GM21367 (cell line): ENCODE measurements at regions not wholly inside any gene's neighbourhood (a gene's known extent, or its start where the extent isn't known, plus 50 kb on each side); places are given as distances from the start of the nearest gene placed in this dataset.
"Not testable (repeated sequence)": the region's sequence is repeated elsewhere in the genome, so short reads cannot be mapped to it uniquely, and the experiment has no call there.

ENCODE experiments used
- ATAC-seq: cut with Tn5 transposase; IDR thresholded peaks from one replicate; pipeline ENCODE4 v1.9.1; 2021; ENCODE audit not compliant: unreplicated experiment

DNA sequence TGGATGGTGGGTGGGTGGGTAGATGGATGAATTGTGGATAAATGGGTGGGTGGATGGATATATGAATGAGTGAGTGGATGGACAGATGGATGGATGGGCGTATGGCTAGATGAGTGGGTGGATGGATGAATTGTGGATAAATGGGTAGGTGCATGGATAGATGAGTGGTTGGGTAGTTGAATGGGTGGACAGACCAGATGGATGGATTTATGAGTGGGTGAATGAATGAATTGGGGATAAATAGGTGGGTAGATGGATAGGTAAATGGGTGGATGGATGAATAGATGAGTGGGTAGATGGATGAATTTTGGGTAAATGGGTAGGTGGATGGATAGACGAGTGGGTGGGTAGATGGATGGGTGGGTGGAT is 108.7 kb downstream of the NPIPB11 start:
- not testable (repeated sequence) for ATAC-seq

DNA sequence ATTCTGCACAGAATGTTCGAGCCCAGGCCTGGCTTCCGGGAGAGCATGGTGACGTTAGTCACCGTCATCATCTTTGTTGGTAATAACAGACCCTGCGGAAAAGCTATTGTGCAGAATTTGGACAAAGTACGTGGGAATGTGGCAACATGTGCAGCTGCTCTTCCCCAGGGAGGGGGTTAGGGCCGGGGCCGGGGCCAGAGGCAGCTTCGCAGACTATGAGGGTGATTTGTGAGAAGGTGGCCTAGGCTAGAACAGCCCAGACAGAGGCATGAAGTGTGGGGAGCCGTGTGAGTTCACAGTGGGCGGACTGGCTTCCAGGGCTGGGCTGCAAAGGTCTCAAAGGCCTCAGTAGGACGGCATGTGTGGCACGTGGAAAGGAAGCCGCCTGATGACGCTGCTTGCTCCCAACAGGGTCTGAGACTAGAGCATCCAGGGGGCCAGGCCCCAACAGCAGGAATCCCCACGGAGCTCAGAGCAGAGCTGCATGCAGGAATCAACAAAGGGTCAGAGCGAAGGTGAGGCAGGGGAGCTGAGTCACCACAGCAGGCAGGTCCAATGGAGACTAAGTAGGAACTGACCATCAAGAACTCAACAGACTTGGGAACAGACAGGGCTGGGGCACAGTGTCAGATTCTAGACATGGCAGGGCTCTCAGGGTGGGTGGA is 109.2 kb downstream of the NPIPB11 start:
- ATAC-seq: not testable (repeated sequence)

DNA sequence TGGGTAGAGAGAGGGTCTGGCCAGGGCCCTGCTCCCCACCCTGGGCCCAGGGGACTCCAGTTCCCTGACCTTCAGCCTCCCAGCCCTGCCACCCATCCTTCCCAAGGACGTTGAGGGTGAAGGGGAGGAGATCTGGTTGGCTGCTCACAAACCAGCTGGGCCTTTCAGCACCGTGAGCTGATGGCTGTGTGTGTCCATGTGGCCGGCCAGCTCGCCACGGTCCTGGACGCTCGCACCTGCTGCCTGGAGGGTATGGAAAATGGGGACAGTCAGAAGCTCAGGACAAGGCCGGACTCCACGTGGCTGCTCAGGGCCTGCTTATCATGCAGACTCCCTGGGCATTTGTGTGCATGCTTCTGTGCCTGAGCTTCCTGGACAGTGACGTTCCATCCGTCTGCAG is 110.3 kb downstream of the NPIPB11 start:
- not testable (repeated sequence) for ATAC-seq

DNA sequence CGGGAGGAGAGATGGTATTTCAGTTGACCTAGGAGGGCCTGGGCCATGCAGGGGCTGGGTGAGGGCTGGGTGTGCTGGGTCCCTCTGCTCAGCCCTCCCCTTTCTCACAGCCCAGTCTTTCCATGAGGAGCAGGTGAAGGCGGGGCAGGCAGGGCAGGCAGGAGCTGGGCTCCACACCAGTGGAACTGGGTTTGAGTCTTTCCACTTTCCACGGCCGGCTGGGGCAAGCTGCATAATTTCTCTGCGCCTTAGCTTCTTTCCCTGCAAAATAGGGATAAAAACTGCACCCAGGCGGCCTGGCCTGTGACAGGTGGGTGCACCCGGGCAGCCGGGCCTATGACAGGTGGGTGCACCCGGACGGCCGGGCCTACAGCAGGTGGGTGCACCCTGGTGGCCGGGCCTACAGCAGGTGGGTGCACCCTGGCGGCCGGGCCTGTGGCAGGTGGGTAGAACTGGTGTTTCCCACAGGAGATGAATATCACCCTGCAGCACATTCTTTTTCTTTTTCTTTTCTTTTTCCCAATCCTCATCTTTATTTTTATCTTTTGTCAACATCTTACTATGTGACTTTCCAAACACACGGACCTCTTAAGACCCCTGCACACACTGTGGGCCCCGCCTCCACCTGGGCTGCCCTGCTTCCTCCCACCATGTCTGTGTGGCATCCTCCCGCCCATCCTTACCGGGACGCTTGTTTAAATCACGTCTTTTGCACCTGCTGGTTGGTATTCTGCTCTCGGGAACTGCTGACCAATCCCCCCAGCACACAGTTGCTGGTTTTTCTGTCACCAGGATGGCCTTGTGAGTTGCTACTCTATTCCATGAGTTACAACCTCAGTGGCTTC is 111.3 kb downstream of the NPIPB11 start:
- not testable (repeated sequence) for ATAC-seq

DNA sequence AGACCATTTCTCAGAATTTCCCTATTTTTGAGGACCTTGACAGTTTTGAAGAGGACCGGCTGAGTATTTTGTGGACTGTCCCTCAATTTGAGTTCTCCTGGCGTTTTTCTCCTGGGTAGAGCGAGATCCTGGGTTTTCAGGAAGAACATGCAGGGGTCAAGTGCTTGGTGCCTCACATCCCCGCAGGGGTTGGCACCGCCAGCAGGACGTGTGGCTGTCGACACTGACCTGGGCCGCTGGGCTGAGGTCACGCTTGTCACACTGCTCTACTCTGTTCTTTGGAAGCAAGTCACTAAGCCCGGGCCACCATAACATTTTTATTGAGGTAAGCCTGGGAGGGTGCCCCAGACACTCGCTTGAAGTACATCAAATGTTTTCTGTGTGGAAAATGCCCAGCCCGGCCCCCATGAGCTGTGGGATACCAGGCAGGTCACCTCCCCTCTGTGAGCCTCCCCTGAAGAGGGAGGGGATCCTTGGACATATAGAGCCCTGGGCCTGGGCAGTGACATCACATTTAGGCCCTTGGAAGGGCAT is 112.0 kb downstream of the NPIPB11 start:
- not testable (repeated sequence) for ATAC-seq

DNA sequence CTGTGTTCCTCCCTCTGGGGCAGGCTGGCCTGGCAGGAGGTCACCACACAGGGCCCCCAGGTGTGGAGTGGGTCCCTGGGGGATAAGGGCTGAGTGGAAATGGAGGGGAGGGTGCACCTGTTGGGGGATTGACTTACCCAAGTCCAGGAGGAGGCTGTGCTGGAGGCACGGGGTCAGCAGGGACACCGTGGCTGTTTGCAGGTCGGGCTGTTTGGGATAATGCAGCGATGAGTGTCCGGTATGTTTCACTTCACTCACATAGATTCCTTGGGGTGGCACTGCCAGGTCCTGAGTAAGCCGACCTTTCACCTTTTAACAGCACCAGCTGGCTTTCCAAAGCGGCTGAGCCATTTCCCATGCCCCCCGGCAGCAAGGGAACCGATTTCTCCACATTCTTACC is 113.0 kb downstream of the NPIPB11 start:
- not testable (repeated sequence) for ATAC-seq

DNA sequence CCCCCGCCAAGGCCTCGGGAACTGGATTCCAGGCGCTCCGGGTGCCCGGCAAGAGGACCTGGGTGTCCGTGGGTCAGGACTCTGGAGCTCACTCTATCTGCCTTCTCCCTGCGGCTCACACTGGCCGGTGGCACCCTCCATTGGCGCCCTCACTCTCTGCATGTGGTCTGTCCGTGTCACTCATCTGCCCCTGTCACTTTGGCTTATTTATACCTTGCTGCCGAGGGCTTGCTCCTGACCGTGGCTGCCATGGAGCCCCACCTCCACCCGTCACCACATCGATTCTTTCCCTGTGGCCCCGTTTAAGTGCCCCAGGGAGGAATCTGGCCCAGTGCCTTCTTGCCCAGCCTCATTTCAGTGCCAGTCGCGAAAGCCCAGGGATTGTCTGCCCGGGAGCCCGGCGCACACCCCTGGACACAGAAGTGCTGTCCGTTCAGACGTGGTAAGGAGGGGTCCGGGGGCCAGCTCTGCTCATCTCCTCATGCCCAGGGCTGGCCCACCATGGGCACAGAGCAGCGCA is 113.5 kb downstream of the NPIPB11 start:
- not testable (repeated sequence) for ATAC-seq

DNA sequence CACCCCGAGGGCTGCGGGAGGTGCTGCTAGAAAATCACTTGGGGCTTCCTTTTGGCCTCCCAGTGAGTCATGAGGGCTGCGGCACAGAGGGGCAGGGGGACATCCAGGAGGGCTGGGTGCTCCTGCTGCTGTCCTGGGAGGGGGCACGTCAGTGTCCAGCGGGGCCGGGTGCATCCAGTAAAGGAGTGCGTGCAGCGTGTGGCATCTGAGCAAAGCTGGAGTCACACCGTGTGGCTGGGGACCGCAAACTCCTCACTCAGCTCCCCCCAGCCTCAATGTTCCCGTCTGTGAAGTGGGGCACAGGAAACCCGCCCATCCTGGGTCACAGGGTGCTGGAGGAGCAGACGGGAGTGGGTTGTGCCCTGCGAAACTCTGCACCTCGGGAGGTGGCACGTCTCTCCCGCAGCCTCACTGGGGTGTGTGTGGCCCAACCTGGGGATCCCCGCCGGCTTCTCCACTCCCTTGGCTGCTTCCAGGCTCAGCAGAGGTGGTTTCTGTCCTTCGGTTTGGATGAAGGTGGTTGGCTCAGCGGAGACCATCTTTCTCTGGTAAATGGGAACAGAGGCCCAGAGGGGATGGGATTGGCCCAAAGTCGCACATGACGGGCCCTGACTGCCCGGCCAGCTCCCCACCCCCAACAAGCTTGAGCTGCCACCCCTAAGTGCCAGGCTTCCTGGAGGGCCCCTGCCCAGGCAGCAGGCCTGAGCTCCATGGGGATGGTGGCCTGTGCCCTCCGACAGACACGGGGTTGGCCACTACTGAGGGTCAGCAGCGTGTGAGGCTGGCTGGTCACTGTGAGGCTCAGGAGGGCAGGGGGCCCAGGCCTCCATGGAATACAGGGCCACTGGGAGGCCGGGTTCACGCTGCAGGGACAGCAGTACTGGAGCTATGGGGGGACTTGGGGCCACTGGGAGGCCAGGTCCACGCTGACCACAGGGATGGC is 114.9 kb downstream of the NPIPB11 start:
- ATAC-seq: not testable (repeated sequence)

DNA sequence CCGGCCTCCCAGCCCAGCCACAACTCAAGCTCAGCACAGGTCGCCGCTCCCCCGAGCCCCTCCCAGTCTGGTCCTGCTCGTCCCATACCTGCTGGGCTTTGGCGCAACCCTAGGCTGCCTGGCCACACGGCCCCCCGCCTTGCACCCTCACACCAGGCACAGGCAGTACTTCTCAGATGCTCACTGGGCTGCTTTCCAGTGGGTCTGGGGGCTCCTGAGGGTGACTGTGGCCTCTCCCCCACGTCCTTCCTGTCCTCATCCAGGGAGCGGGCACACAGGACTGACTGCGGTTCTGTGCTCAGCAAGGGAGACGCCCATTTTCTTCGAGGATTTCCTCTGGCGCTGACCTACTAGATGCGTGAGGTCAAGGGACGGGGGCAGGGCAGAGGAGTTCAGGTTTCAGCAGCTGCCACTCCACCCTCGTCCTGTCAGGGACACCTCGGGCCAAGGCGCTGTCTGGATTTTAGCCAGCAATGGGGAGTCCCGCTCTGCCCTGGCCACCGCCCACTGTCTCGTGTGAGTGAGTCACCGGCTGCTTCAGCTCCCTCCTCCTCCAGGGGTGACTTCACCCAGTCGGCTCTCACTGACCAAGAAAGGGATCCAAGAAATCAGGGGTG is 115.8 kb downstream of the NPIPB11 start:
- ATAC-seq: peak; percentile 73

DNA sequence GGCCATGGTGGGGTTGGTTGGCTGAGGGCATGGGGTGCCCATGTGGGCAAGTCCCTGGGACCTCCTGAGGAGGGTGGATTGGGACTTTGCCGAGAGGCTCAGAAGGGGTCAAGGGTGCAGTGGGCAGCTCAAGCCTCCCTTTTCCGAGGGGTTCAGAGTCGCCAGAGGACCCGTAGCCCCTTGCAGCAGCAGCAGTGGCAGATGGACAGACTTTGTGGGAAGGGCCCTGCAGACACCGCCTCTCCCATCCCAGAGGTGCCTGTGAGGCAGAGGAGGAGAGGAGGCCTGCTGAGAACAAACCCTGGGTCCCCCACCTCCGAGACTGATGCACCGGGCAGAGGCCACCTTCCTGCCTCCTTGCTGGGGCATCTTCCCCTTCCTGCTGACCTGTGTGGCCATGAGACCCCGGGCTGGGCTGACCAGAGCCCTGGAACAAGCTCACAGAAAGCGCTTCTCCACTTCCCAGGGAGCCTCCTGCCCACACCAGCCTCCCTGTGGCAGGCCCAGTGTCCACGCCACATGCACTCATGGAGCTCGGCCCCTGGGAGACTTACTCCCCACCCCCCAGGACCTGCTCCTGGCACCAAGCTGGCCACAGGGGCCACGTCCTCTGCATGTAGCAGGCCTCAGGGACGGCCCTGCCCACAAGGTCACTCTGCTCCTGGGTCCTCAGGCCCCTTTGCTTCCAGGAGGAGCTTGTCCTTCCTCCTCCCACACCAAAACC is 116.8 kb downstream of the NPIPB11 start:
- not testable (repeated sequence) for ATAC-seq

DNA sequence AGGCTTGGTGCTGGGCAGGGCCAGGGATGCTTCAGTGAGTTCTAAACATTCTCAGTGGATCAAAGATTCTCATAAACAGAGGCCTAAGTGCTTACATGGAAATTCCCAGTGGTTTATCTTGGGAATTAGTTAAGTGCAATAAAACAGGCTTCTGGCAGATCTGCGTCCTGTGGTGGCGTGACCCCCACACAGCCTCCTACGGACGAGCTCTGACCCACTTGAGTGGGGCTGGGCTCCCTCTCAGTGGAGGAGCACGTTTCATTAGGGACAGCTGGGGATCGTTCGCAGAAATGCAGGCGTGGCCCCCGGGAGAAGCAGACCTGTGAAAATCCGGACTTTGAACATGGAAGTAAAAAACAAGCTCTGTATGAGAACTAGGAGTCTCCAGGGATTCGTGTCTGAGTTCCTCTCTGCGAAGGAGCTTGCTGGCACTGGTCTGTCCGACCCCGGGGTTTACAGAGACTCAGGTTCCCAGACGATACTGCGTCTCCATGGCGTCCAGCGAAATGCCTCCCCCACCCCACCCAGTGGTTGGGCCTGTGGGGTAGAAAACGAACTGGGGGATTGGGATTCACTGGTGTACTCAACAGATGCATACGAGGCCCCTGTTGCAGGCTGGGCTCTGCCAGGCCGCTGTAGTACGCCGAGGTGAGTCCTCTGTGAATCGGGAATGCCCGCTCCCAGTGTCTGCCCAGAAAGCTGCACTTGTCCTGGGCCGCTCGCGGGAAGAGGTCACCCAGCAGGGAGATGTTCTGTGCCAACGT is 117.6 kb downstream of the NPIPB11 start:
- not testable (repeated sequence) for ATAC-seq

DNA sequence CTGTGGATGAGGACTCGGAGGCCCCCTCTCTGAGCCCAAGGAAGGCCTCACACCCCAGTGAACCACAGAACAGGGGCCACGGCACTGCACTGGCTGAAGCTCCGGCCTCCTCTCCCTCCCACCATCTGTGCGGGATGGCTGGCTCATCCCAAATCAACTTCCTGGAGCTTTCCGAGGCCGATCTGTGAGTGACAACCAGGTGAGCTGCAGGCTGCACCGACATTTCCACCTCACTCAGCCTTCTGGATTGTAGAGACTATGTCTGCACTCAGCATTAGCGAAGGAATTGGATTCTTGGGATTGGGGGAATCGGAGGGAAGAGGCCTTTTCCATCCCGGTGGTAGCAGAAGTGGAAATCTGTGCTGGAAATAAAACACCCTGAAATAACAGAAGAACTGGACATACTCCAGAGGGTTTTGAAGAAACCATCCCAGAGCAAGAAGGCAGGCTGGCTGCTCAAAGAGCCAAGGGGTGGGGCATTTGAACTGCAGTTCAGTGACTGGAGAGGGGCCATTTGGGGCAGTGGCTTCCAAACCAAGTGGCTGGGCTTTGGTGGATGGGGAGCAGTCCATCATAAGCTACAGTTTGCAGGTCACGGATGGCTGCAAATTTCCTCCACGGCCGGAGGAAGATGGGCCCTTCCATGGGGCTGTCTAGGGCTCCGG is 118.5 kb downstream of the NPIPB11 start:
- ATAC-seq: not testable (repeated sequence)

DNA sequence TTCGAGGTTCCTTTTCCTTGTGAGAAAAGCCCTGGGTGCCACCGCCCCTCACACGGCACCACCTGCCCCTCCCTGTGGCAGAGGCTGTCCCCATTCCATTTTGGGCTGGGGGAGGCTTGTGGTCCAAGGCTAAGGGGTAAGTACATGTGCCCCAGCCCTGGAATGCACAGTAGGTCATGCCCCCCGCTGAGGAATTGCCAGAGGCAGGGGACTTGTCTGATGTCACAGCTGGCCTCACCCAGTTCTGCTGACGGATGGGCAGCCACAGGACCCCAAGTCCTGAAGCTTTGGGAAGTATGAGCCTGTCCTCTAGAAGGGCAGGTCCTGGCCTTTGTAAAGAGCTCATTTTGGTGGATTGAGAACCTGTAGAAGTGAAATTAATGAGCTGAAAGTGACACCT is 119.3 kb downstream of the NPIPB11 start:
- ATAC-seq: not testable (repeated sequence)

DNA sequence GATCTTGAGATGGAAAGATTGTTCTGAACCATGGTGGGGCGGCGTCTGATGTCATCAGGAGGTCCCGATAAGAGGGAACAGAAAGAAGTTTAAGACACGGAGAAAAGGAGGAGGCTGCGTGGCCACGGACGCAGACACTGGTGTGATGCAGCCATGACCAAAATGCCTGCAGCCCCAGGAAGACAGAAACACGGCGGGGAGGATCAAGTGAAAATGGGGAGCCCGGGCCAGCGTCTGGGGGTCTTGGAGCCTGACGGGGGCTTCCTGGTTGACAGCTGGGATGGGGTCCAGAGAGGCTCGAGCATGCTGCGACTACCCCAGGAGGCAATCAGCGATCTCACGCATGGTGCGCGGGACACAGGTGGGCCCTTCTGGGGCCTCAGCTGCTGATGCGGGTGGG is 119.7 kb downstream of the NPIPB11 start:
- ATAC-seq: not testable (repeated sequence)

DNA sequence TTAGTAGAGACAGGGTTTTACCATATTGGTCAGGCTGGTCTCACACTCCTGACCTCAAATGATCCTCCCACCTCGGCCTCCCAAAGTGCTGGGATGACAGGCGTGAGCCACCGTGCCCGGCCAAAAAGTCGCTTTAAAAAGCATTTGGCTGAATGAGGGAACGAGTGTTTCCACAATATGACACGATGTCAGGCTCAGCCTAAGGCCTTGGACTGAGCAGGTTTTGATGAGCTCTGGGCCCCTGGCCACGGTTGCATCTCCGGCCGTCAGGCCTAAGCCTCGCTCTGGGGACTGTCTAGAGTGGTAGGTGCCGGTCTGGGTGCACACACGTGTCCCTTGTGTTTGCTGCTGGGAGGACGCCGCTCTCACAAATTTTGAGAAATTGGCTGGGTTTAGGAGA is 120.3 kb downstream of the NPIPB11 start:
- ATAC-seq: not testable (repeated sequence)

DNA sequence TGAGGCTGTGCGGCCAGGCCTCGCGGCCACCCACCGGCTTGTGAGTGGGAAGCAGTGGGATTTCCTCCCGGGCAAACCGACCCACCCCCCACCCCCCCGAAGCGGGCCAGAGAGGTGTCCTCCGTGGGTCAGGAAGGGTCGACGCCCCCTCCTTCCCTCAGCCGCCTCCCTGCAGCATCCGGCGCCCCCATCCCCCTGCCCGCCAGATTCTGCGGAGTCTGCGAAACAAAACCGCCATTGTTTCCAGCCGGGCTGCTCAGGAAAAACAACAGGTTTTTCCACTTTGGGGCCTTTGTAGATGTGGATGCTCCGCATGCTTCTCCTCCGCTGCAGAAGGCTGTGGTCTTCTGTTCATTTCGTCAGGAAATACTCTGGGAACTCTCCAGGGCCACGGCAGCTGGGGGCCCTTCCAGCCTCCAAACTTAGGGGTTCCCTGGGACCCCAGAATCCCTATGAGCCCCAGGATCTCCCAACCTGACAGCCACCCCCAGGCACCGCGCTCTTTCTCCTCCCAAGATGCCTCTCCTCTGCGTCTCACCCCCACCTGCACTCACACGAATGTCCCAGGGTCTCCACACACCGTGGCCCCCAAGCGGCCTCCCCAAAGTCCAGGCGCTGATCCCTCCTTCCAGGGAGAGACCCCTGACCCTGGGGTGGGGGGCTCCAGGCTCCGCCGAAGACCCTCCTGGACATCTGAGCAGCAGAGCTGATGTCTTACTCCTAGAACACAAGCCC is 121.2 kb downstream of the NPIPB11 start:
- ATAC-seq: not testable (repeated sequence)

DNA sequence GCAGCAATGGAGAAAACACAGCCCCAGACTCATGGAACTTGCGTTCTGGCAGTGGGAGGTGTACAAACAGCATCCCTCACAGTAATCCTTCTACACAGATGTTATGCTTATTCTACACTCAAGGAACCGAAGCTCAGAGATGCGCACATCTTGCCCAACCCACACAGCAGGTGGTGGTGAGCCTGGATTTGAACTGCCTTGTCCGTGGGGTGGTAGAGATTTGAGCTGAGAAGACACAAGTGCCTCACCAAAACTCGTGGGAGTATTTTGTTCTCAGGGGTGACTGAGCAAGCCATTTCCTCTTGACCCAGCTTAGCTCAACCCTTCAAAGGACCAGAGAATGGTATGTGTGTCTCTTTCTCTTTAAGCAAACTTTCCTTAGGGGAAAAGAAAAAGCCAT is 121.8 kb downstream of the NPIPB11 start:
- not testable (repeated sequence) for ATAC-seq

DNA sequence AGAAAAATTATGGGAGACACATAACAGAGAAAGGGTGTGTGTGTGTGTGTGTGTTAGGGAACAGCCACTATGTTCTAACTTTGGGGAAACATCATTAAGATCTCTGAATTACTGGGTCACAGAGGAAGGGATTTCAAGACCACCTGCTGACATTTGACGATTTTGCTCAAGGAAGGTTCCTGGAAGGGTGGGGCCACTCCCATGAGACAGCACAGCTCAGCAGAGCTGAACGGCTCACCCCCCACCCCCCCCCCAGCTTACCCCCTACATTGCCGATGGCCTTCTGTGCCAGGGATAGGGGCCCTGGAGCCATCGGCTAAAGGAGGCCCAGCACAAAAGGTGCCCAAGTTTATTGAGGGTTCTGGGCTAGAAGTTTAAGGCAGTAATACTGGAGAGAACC is 122.4 kb downstream of the NPIPB11 start:
- ATAC-seq: not testable (repeated sequence)
